D341Med (cell line): ENCODE measurements at regions not wholly inside any gene's neighbourhood (a gene's known extent, or its start where the extent isn't known, plus 50 kb on each side); places are given as distances from the start of the nearest gene placed in this dataset.
A peak's percentile ranks its signal among the peaks of the same experiment; 100 is the strongest.

Source experiments
- DNase-seq: peaks from one replicate; pipeline ENCODE4 v3.0.0; 2012; ENCODE audit warnings: low spot score

DNA sequence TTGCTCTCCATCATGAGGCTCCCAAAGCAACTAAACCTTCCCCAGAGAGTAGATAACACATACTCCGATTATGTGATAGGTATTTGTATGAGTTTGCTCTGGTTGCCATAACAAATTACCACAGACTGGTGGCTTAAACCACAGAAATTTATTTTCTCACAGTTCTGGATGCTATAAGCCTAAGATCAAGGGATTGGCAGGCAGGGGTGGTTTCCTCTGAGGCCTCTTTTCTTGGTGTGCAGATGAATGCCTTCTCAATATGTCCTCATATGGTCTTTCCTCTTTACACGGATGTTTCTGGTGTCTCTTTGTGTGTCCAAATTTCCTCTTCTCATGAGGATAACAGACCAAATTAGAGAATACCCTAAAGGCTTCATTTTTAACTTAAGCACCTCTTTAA lies 285.8 kb upstream of the GRIP1 start:
- no peak for DNase-seq

DNA sequence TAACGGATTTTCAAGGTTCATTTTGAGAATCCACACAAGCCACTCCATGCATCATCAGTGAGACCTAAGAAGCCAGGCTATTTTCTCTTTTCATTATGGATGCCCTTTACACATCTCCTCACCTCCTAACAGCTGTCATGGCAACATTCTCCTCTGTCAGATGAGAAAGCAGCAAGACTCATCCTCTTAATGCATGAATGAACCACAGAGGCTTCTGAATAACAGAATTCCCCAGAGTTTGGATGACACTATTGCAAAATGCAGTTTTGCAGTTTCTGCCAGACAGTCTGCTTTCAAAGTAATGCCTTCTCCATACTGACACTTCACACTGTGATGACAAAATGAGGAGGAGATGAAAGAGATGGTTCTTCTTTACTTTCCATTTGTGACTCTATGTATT lies 286.7 kb upstream of the GRIP1 start:
- no peak for DNase-seq

DNA sequence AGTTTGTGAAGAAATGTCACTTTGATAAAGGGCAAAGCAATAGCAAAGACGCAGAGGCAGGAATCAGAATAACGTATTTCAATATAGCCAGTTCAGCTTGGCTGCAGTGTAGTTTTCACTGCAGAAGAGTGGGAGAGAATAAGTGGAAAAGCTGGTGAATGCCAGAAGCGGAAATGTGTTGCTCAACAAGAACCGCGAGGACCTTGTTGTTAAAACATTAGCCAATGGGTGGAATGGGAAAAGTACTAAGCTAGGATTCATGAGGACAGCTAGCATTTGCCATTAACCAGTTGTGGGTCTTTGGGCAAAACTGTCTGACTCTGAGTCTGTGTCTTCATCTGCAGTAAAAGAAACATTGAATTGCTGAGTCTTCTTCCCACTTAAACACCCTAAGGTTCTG lies 292.9 kb upstream of the GRIP1 start:
- no peak for DNase-seq

DNA sequence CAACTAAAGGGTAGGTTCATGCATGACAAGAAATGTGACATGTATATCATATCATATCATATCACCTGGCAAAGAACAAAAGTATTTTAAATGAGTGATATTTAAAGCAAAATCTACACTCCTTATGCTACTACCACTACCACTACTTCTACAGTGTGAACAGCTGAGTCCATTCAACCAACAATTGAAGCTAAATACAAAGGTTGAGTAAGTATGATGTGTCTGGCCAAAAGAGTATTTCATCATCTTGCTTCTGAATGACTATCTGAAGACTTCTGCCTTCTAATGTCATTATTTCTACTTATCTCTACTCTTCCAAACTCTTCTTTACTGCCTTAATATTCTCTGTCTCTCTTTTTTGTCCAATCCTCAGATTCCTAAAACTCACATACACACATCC lies 292.6 kb upstream of the CAND1 start:
- DNase-seq = no peak

DNA sequence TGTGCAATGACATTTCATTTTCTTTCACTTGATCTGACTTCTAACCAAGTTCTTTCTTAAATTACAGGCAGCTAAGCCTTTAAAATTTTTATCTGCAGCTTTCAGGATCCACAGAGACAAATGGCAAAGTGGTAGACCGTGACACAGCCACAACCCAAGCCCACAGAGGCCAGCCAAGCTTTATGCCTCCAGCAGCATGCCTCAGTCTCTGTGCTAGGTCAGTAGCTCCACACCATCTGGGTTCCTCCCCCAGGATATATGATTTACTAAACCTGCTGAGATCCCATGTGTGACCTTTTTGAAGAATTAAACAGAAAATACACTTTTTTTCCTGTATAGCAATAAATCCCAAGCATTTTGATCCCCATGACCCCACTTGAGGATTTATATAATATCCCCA lies 290.4 kb upstream of the CAND1 start:
- DNase-seq = no peak

DNA sequence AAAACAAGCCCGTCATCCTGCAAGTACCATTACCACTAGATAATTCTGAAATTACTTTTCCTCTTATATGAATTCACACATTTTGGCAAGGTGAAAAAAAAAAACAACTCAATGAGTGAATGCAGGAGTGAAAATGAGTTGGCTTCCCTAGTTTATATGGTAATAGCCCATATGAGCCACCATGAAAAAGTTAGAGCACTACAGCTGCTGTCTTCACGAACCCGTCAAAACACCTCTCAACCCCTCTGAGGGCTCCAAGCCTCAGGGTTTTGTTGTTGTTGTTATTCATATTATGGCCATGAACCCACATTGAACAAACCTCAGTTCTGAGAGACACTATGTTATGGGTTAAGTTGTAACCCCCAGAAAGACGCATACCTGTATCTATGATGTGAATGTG lies 289.9 kb upstream of the CAND1 start:
- no peak for DNase-seq

DNA sequence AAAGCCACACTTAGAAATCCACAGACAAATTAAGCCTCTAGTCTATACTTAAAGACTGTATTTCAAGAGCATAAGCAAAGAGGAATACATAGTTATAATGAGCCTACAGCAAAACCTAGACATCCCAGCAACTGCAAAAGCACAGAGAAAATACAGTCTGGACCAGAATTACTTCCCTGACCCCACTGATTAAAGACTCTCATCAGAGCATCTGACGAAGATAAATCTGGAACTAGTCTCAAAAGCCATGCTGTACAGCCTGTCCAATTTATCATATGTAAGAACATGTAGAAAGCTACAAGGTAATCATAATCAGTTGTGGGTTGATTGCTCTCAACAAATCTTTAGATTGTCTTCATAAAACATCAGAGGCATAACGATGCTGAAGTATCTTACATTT lies 285.1 kb upstream of the CAND1 start:
- no peak for DNase-seq

DNA sequence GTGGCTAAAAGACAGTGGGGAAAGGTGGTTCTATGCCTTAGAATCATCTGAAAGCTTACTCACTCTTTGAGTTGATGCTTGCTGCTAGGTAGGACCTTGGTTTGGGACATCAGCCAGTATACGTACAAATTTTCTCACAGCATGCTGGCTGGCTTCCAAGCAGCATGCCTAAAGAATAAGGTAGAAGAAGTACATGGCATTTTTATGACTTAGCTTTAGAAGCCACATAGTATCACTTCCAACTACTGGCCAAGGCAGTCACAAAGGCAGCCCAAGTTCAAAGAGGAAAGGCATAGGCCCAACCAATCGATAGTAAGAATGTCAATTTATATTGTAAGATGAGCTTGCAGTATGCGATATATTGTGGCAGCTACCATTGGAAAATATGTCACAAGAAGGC lies 284.2 kb upstream of the CAND1 start:
- DNase-seq = no peak

- no peak for DNase-seq
Measured at GRCh38 chr12:66999141-66999540, 270.0 kb upstream of the CAND1 start.

GRCh38 chr12:67001251-67001650 lies 267.9 kb upstream of the CAND1 start:
- no peak for DNase-seq

DNA sequence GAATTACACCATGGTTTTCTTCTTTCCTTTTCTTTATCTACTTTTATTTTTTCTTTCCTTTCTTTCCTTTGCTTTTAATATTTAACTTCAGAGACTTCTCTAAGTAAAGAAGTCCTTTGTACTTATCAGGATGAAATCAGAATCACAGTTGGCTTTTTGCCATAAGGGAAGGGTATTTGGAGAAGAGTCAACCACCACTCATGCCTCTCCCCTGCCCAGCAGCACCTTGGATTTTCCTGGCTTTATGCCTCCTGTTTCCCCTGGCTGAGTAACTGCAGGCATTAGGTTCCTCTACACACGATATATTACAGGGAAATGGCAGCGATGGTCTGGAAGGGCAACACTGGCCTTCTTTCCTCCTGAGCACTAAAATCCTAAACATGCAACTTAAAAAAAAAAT lies 266.4 kb upstream of the CAND1 start:
- no peak for DNase-seq

DNA sequence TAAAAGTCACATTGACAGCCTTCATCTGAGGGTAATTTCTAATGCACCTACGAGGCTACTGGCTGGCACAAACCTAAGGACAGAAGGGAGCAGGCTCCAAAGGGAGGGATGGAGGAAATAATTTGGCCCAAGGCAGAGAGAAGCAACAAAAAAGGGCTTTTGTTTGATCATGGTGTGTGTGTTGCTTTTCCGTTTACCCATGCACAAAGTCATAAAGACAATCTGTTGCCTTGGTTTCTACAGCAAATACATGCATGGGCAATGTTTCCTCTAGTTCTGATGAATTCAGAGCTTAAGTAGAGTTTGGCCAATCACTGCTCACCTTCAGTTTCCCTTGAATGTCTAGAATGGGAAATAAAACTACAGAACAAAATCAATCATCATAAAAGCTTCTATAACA lies 262.5 kb upstream of the CAND1 start:
- no peak for DNase-seq

DNA sequence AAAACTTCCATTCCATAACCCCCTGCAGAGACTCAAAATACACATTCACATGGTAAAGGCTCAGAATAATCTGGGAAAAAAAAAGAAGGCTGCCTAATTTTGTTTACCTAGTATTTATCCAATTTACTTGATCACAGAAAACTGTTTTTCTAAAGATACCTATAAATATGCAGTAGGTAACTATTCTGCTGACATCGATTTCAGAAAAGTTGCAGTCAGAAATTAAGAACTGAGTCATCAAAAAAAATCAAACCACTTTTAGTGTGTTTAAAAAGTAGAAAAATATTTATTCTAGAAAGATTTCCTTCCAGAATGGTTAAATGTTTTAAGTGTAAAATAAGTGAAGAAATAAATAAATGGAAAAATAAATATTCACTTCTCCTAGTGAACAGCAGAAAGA lies 254.5 kb upstream of the CAND1 start:
- DNase-seq = no peak

GRCh38 chr12:67018105-67018504 lies 251.1 kb upstream of the CAND1 start:
- DNase-seq = no peak

GRCh38 chr12:67019070-67019469 lies 250.1 kb upstream of the CAND1 start:
- no peak for DNase-seq

DNA sequence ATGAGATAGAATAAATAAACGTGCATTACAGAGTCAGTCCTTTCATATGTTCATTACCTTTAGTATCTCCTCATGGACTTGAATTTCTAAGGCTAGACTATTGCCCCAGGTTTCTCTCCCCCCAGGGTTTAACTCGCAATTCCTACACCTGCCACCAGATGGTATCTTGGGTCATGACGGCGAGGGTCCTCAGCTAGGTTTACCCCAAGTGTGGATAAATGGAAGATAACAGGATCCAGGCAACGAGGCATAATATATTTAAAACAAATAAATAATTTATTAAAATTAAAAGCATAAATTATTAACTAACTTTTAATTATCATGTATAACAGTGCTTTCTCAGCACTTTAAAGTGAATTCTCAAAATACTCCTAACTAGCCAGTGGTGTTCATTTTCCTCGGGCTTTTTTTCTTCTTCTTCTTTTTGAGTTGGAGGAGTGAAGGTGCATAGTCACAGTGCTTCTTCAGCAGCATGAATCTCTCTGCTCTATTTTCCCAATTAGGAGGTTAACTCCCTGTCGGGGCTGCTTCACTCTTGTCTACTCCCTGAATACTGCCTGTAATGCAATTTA lies 243.5 kb upstream of the CAND1 start:
- DNase-seq = peak; percentile 78

DNA sequence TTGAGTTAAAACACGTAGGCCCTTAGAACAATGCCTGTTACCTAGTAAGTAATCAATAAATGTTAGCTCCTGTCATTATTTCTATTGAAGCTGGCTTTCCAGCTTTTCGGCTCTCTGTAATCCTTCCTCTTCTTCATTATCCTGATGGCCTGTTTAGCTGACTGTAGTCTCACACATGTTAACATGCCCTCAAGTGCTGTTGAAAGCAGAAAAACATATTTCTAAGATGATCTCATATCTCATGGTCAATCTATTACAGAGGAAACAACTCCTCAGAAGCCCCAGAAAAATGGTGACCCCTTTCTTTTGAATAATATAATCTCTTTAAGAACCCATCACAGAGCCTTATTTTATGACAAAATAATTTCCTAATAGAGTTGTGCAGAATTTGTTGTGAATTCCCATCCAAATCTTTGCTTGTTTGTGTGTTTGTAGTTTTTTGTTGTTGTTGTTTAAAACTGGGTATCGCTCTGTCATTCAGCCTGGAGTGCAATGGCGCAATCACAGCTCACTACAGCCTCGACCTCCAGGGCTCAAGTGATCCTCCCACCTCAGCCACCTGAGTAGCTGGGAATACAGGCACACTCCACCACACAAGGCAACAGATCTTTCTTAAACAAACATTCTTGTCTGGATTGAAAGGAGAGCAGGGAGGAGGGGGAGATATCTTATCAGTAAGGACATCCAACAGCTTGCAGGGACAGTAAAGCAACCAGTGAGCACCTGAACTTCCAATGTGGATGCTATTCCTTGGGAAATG lies 242.5 kb upstream of the CAND1 start:
- no peak for DNase-seq

- DNase-seq = no peak
Measured at GRCh38 chr12:67028529-67028928, 240.6 kb upstream of the CAND1 start.

DNA sequence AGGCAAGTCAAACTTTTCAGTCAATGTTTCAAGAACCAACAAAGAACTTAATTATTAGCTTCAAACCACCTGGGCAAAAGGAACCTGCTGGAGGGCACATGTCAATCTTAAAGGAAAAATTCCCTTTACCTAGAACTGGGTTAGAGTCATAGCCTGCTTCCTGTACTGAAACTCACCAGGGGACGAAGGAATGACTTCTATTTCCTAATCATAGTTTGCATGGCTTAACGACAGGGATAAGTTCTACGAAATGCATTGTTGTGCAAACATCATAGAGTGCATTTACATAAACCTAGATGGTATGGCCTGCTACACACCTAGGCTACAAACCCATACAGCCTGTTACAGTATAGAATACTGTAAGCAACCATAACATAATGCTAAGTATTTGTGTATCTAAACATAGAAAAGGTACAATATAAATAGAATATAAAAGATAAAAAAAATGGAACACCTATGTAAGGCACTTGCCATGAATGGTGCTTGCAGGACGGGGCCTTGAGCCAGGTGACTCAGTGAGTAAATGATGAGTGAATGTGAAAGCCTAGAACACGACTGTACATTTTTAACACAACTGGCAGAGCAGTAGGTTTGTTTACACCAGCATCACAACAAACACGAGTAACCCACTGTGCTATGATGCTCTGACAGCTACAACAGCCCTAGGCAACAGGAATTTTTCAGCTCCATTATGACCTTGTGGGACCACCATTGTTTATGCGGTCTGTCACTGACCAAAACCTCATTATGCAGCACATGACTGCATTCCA lies 234.9 kb upstream of the CAND1 start:
- no peak for DNase-seq

- no peak for DNase-seq
Measured at GRCh38 chr12:67035121-67035520, 234.0 kb upstream of the CAND1 start.

DNA sequence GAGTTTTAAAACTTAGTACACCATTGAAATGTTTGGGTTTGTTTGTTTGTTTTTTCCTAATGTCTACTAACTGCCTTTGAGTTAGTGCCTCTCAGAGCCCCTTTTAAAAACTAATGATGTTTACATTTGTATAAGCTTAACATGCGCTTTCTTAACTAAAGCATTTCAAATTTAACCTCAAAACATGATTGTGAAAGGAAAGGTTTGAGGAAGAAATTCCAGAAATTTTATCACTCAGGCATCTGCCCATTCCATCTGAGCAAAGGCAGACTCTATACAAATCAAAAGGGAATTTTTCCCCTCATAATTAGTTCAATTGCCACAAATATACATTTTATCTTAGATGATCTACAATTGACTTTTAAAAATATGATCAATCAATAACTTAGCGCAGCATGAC lies 230.7 kb upstream of the CAND1 start:
- no peak for DNase-seq

DNA sequence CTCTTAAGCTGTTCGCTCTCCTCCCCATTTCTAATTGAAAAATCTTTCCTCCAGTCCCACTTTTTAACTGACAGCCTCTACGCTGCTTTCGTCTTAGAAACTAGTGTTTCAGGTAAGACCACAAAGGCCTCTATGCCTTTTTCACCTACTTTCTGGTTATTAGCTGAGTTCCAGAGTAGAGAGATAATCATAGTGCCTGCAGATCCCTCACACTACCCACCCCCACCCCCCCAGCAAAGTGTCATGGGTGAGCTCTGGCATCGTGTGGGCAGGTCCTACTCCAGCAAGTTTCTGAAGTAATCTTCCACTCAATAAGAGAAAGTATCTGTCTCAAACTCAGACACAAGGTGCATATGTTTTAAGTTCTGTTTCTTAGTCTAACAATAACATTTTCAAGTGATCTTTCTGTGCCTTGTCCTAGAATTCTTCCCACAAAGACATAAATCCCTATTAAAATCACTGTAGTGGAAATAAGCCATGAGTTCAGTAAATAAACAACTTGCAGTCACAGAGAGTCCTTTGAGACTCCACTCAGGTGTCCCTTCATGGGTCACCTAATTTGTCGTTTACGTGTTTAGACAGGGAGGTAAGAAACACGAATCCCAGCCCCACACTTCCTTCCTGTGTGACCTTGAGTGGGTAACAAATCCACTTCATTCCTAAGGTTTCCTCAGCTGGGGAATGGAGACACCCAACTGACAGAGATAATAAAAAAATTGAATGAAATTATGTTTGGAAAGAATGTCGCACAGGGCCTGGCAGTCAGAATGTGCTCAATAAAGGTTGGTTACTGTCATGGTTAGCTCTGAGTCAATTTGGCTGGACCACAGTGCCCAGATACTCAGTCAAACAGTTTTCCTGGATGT lies 228.9 kb upstream of the CAND1 start:
- no peak for DNase-seq

GRCh38 chr12:67040861-67041137 lies 228.4 kb upstream of the CAND1 start:
- DNase-seq = no peak
